OCI-LY1 (cell line): ENCODE measurements at regions not wholly inside any gene's neighbourhood (a gene's known extent, or its start where the extent isn't known, plus 50 kb on each side); places are given as distances from the start of the nearest gene placed in this dataset.
"Not testable (repeated sequence)": the region's sequence is repeated elsewhere in the genome, so short reads cannot be mapped to it uniquely, and the experiment has no call there.

Experiments
- H2AFZ ChIP-seq: fragments of 200-600 bp; sonication (generic), shearing (Covaris generic); 2 replicates; pipeline ENCODE4 v1.6.0; 2014; ENCODE audit warnings: antibody characterized with exemption, mild to moderate bottlenecking, low read length
- H3F3A ChIP-seq: fragments of 200-600 bp; sonication (generic), shearing (Covaris generic); 2 replicates; pipeline ENCODE4 v1.6.0; 2014; ENCODE audit warnings: mild to moderate bottlenecking, antibody characterized with exemption, low read length, moderate library complexity; ENCODE audit not compliant: insufficient read depth
- H3K27ac ChIP-seq: fragments of 200-600 bp; sonication (generic); 2 replicates; pipeline ENCODE4 v1.5.1; 2014; ENCODE audit warnings: low read length, mixed run types, mild to moderate bottlenecking, low read depth; ENCODE audit not compliant: poor library complexity, severe bottlenecking
- H3K27me3 ChIP-seq: fragments of 200-600 bp; sonication (generic); 2 replicates; pipeline ENCODE4 v1.6.0; 2014; ENCODE audit warnings: antibody characterized with exemption, mild to moderate bottlenecking, low read length, moderate library complexity; ENCODE audit not compliant: insufficient read depth
- H3K36me3 ChIP-seq: fragments of 200-600 bp; sonication (generic); 2 replicates; pipeline ENCODE4 v1.6.1; 2014; ENCODE audit warnings: mild to moderate bottlenecking, antibody characterized with exemption, low read length, moderate library complexity, mixed read lengths; ENCODE audit not compliant: insufficient read depth
- H3K4me1 ChIP-seq: fragments of 200-600 bp; sonication (generic); 2 replicates; pipeline ENCODE4 v1.5.1; 2014; ENCODE audit warnings: mild to moderate bottlenecking, low read length, moderate library complexity; ENCODE audit not compliant: insufficient read depth, severe bottlenecking
- H3K4me2 ChIP-seq: fragments of 200-600 bp; sonication (generic), shearing (Covaris generic); 2 replicates; pipeline ENCODE4 v1.6.1; 2014; ENCODE audit warnings: low read length
- H3K4me3 ChIP-seq: fragments of 200-600 bp; sonication (generic); 2 replicates; pipeline ENCODE4 v1.5.1; 2014; ENCODE audit warnings: low read length, low read depth, mild to moderate bottlenecking, mixed read lengths; ENCODE audit not compliant: poor library complexity, severe bottlenecking
- H3K79me2 ChIP-seq: fragments of 200-600 bp; shearing (Covaris generic); 2 replicates; pipeline ENCODE4 v1.6.1; 2016; ENCODE audit warnings: mixed run types, low read length, mixed read lengths; ENCODE audit not compliant: insufficient read depth
- H3K9ac ChIP-seq: fragments of 200-600 bp; sonication (generic), shearing (Covaris generic); 2 replicates; pipeline ENCODE4 v1.6.1; 2014; ENCODE audit warnings: mild to moderate bottlenecking, low read length, mixed read lengths
- H3K9me2 ChIP-seq: fragments of 200-600 bp; sonication (generic), shearing (Covaris generic); 2 replicates; pipeline ENCODE4 v1.6.1; 2014; ENCODE audit warnings: low read depth, mild to moderate bottlenecking, low read length, mixed read lengths
- H3K9me3 ChIP-seq: fragments of 200-600 bp; shearing (Covaris generic); 2 replicates; pipeline ENCODE4 v1.6.1; 2014; ENCODE audit warnings: low read length, mixed read lengths
- H4K20me1 ChIP-seq: fragments of 200-600 bp; sonication (generic), shearing (Covaris generic); 2 replicates; pipeline ENCODE4 v1.6.0; 2016; ENCODE audit warnings: mild to moderate bottlenecking, low read length; ENCODE audit not compliant: insufficient read depth
- EZH2 ChIP-seq: fragments of 200-600 bp; sonication (generic), shearing (Covaris generic); IDR thresholded peaks from 2 replicates; pipeline ENCODE4 v1.8.0; 2017; ENCODE audit warnings: borderline replicate concordance, mixed run types, mild to moderate bottlenecking, antibody characterized with exemption, low read length, moderate library complexity, mixed read lengths
- TF ChIP-seq, protein P1 (sequence below): fragments of 200-600 bp; sonication (generic), shearing (Covaris generic); IDR thresholded peaks from 2 replicates; pipeline ENCODE4 v1.5.1; 2017; ENCODE audit warnings: mild to moderate bottlenecking, antibody characterized with exemption, low read length, moderate library complexity, mixed read lengths

DNA sequence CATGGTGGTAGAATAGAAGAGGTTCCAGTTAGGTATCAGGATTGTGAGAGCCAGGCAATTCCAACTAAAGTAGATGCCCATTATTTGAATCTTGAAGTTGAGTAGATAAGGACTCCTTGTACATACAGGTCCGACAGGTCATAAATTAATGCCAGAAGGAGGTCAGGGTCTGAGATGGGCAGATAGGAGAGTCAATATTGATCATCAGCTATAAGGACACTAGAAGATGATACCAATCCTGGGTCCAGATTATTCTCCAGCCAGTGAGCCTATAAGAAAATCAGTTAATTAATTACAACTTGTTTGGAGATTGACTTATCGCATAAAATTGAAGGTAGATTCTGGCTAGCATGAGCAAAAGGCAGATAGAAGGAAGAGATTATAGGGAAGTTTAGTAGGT is 378.4 kb upstream of the NAALADL2 start:
- no peak overlapping the region for H3K4me2 ChIP-seq
- H3K9ac ChIP-seq, result no peak overlapping the region
- H3K4me3 ChIP-seq, result no peak overlapping the region
- no peaks in the 10 kb centered on the region for H3K27me3 ChIP-seq
- no peaks in the 10 kb centered on the region for H3K4me1 ChIP-seq
- H3K27ac ChIP-seq, result no peak overlapping the region
- TF ChIP-seq, protein P1, sequence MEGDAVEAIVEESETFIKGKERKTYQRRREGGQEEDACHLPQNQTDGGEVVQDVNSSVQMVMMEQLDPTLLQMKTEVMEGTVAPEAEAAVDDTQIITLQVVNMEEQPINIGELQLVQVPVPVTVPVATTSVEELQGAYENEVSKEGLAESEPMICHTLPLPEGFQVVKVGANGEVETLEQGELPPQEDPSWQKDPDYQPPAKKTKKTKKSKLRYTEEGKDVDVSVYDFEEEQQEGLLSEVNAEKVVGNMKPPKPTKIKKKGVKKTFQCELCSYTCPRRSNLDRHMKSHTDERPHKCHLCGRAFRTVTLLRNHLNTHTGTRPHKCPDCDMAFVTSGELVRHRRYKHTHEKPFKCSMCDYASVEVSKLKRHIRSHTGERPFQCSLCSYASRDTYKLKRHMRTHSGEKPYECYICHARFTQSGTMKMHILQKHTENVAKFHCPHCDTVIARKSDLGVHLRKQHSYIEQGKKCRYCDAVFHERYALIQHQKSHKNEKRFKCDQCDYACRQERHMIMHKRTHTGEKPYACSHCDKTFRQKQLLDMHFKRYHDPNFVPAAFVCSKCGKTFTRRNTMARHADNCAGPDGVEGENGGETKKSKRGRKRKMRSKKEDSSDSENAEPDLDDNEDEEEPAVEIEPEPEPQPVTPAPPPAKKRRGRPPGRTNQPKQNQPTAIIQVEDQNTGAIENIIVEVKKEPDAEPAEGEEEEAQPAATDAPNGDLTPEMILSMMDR, result no peak
- no peak for TF ChIP-seq EZH2
- H2AFZ ChIP-seq, result no peak overlapping the region
- H3K79me2 ChIP-seq, result no peaks in the 10 kb centered on the region
- H3K9me2 ChIP-seq, result no peaks in the 10 kb centered on the region
- no peaks in the 10 kb centered on the region for H4K20me1 ChIP-seq
- no peaks in the 10 kb centered on the region for H3K9me3 ChIP-seq
- H3F3A ChIP-seq, result no peaks in the 10 kb centered on the region; the same call in 1 of the 2 replicates
- H3K36me3 ChIP-seq, result no peaks in the 10 kb centered on the region

DNA sequence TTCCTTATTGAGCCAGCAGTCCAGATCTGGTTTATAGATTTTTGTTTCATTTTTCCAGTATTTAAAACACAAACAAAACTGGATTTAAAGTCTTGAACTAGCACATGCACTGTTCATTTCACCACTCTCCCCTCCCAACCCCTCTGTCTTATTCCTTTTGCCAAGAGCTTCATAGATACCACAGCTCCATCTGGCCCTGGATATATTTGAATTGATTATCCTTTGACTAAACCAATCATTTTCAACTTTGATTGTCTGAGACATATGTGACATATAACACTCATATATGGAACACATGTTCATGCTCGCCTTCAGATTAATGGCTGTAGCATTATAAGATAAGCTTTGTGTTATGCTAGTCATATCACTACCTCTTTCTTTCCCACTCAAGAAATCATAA is 376.6 kb upstream of the NAALADL2 start:
- Histone ChIP-seq H4K20me1 (no peaks in the 10 kb centered on the region), H3K9ac (no peak overlapping the region), H3K4me2 (no peak overlapping the region), H2AFZ (no peak overlapping the region), H3K27me3 (no peaks in the 10 kb centered on the region), H3K9me2 (no peaks in the 10 kb centered on the region), H3F3A (no peaks in the 10 kb centered on the region; the same call in 1 of the 2 replicates), H3K79me2 (no peaks in the 10 kb centered on the region), H3K9me3 (no peaks in the 10 kb centered on the region), H3K4me1 (no peaks in the 10 kb centered on the region), H3K4me3 (no peak overlapping the region), H3K27ac (no peak overlapping the region), H3K36me3 (no peaks in the 10 kb centered on the region)
- TF ChIP-seq, protein P1, result no peak
- no peak for TF ChIP-seq EZH2

DNA sequence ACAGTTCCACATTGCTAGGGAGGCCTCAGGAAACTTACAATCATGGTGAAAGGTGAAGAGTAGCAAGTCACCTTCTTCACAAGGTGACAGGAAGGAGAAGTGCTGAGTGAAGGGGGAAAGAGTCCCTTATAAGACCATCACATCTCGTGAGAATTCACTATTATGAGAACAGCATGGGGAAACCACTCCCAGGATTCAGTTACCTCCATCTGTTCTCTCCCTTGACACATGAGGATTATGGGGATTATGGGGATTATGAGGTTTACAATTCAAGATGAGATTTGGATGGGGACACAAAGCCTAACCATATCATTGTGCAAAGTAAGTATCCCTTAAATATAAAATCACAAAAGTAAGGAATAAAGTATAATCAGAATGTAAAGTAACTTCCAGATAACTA is 375.9 kb upstream of the NAALADL2 start:
- H2AFZ ChIP-seq, result no peak overlapping the region
- no peak for TF ChIP-seq EZH2
- TF ChIP-seq, protein P1, result no peak

DNA sequence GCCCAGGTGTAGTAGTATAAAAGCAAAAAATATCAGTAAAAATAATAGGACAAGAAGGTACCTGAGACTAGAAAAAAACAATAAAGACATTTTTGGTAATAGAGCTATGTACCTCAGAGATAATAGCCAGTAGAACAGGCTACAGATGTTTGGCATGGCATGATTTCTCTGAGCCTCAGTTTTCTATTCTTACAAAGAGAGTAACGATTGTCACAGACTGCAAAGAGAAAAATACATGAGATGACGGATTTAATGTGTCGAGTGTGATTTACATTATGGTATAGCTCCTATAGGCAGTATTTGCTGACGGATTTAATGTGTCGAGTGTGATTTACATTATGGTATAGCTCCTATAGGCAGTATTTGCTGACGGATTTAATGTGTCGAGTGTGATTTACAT is 375.3 kb upstream of the NAALADL2 start:
- not testable (repeated sequence) for H3K4me3 ChIP-seq, H3K27ac ChIP-seq, H3K9ac ChIP-seq, H3K27me3 ChIP-seq, H4K20me1 ChIP-seq, H3K4me2 ChIP-seq, H3K9me3 ChIP-seq, H3F3A ChIP-seq, H3K4me1 ChIP-seq, H3K36me3 ChIP-seq, H2AFZ ChIP-seq, H3K9me2 ChIP-seq, H3K79me2 ChIP-seq

More for the DNA sequence above, 375.9 kb upstream of the NAALADL2 start:
- Histone ChIP-seq H3K27me3 (no peaks in the 10 kb centered on the region), H3K79me2 (no peaks in the 10 kb centered on the region), H3K4me1 (no peaks in the 10 kb centered on the region), H3F3A (no peaks in the 10 kb centered on the region), H3K4me2 (no peak overlapping the region), H4K20me1 (no peaks in the 10 kb centered on the region), H3K9ac (no peak overlapping the region), H3K9me3 (no peaks in the 10 kb centered on the region), H3K9me2 (no peaks in the 10 kb centered on the region), H3K4me3 (no peak overlapping the region), H3K27ac (no peak overlapping the region), H3K36me3 (no peaks in the 10 kb centered on the region)
